Iris pigment epithelial cell (primary cell): ENCODE measurements at regions not wholly inside any gene's neighbourhood (a gene's known extent, or its start where the extent isn't known, plus 50 kb on each side); places are given as distances from the start of the nearest gene placed in this dataset.

Experiments
- DNase-seq: peaks from one replicate; pipeline ENCODE4 v3.0.0-alpha.2; 2011; ENCODE audit warnings: low read depth

GRCh38 chr5:74378464-74378863, 262.1 kb downstream of the ENC1 start:
- no peak for DNase-seq

- no peak for DNase-seq
Measured at GRCh38 chr5:74376187-74376586, 264.3 kb downstream of the ENC1 start.

GRCh38 chr5:74375271-74375670, 265.3 kb downstream of the ENC1 start:
- DNase-seq = no peak

GRCh38 chr5:74374656-74375055, 265.9 kb downstream of the ENC1 start:
- DNase-seq = no peak

- no peak for DNase-seq
Measured at GRCh38 chr5:74373076-74373475, 267.5 kb downstream of the ENC1 start.

GRCh38 chr5:74372502-74373064, 267.9 kb downstream of the ENC1 start:
- no peak for DNase-seq

GRCh38 chr5:74372051-74372450, 268.5 kb downstream of the ENC1 start:
- DNase-seq = no peak

GRCh38 chr5:74371621-74372020, 268.9 kb downstream of the ENC1 start:
- DNase-seq = no peak

- no peak for DNase-seq
Measured at GRCh38 chr5:74370168-74370567, 270.4 kb downstream of the ENC1 start.

- DNase-seq = no peak
Measured at GRCh38 chr5:74369173-74369572, 271.4 kb downstream of the ENC1 start.

- DNase-seq = no peak
Measured at GRCh38 chr5:74367934-74368333, 272.6 kb downstream of the ENC1 start.

GRCh38 chr5:74367241-74367733, 273.2 kb downstream of the ENC1 start:
- DNase-seq = no peak

- no peak for DNase-seq
Measured at GRCh38 chr5:74365723-74366122, 274.8 kb downstream of the ENC1 start.

- DNase-seq = no peak
Measured at GRCh38 chr5:74364507-74364906, 276.0 kb downstream of the ENC1 start.

GRCh38 chr5:74363603-74364205, 276.8 kb downstream of the ENC1 start:
- DNase-seq = no peak

GRCh38 chr5:74361406-74362358, 278.8 kb downstream of the ENC1 start:
- no peak for DNase-seq

- no peak for DNase-seq
Measured at GRCh38 chr5:74360535-74361210, 279.9 kb downstream of the ENC1 start.

GRCh38 chr5:74357827-74358226, 282.7 kb downstream of the ENC1 start:
- peak; percentile 5 for DNase-seq

GRCh38 chr5:74356009-74356695, 284.4 kb downstream of the ENC1 start:
- no peak for DNase-seq

- DNase-seq = no peak
Measured at GRCh38 chr5:74355041-74355824, 285.3 kb downstream of the ENC1 start.

GRCh38 chr5:74352256-74352655, 288.3 kb downstream of the ENC1 start:
- no peak for DNase-seq
